ENCODE measurements at regions not wholly inside any gene's neighbourhood (a gene's known extent, or its start where the extent isn't known, plus 50 kb on each side); places are given as distances from the start of the nearest gene placed in this dataset.

DNA sequence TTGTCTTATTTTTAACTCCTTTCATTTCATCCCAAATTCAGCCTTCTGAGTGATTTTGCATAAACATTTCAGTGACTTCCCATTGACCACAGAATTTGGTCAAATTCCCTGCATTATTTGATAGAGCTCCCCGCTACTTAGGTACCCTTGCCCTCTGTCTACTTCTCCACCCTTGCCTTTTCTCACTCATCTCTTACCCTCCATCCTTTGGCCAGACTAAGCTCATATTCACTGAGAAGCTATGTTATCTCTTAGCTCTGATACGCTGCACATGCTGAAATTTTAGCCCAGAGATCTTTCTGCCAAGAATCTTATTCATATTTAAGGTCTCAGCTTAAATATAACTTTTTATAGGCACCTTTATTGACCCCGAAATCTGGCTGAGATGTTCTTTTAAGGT lies 1031.9 kb downstream of the ADGRL3 start:
- H3K27ac ChIP-seq (ENCODE audit: low read depth, low read length) = no peak overlapping the region
- H3K18ac ChIP-seq (ENCODE audit: low read length) = no peak overlapping the region
- no peaks in the 10 kb centered on the region for H3K27me3 ChIP-seq (ENCODE audit: insufficient read depth, low read length)
- H2AK5ac ChIP-seq (ENCODE audit: low read length) = no peak overlapping the region
- H4K12ac ChIP-seq (ENCODE audit: low read depth, low read length) = no peak overlapping the region
- no peak overlapping the region for H3K4me2 ChIP-seq (ENCODE audit: low read length)
- no peak overlapping the region for H2AFZ ChIP-seq (ENCODE audit: insufficient read depth, low read length, poor library complexity)
- H4K91ac ChIP-seq (ENCODE audit: low read depth, low read length) = no peak overlapping the region
- no peak overlapping the region for H3K4ac ChIP-seq (ENCODE audit: low read depth, low read length)
- no peaks in the 10 kb centered on the region for H3K79me1 ChIP-seq (ENCODE audit: low read length)
- H4K8ac ChIP-seq (ENCODE audit: low read depth, low read length) = no peak overlapping the region
- no peaks in the 10 kb centered on the region for H3K79me2 ChIP-seq (ENCODE audit: control insufficient read depth, insufficient read depth, low read length, poor library complexity)
- no peak overlapping the region for H3K4me3 ChIP-seq (ENCODE audit: low read depth, low read length)
- no peak overlapping the region for H3K23ac ChIP-seq (ENCODE audit: low read length)
- DNase-seq = no peak
- H3K14ac ChIP-seq (ENCODE audit: low read length) = no peak overlapping the region
- no peak overlapping the region for H2BK5ac ChIP-seq (ENCODE audit: low read depth, low read length, poor library complexity)
- H2BK12ac ChIP-seq (ENCODE audit: low read length) = no peak overlapping the region
- no peak overlapping the region for H2BK120ac ChIP-seq (ENCODE audit: insufficient read depth, low read length, poor library complexity)
- H3K4me1 ChIP-seq (ENCODE audit: control insufficient read depth in 1 of 2, insufficient read depth in 2 of 2, low read length in 2 of 2) = no peaks in the 10 kb centered on the region
- no CpG with 5 or more reads among the region's 3 CpGs for WGBS (ENCODE audit: extremely low coverage, insufficient coverage, insufficient read length)
- no peak overlapping the region for H3K9ac ChIP-seq (ENCODE audit: low read length)
- no peaks in the 10 kb centered on the region for H3K36me3 ChIP-seq (ENCODE audit: control insufficient read depth in 1 of 2, insufficient read depth in 2 of 2, low read length in 2 of 2)
- H3K9me3 ChIP-seq (ENCODE audit: insufficient read depth, low read depth, low read length) = no peaks in the 10 kb centered on the region

DNA sequence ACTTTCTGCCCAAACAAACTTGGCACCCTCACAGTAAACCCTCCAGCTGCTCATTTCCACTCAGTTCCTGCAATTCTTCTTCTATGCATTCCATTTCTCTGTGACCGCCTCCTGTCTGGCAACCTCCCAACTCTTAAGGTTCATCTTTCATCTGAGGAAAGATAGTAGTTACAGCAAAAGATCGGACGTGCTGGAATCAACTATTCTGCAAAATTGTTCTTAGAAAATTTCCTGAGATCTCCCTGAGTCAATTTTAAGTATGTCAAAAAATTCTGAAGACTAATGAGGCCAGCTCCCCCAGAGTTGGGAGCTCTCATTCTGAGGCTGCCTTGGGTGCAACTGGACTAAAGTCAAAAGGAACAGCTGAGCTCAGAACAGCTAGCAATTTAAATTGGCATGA lies 1026.0 kb downstream of the ADGRL3 start:
- no peak overlapping the region for H3K27ac ChIP-seq (ENCODE audit: low read depth, low read length)
- no CpG with 5 or more reads among the region's 3 CpGs for WGBS (ENCODE audit: extremely low coverage, insufficient coverage, insufficient read length)
- no peaks in the 10 kb centered on the region for H3K36me3 ChIP-seq (ENCODE audit: control insufficient read depth in 1 of 2, insufficient read depth in 2 of 2, low read length in 2 of 2)
- no peak overlapping the region for H3K23ac ChIP-seq (ENCODE audit: low read length)
- H2BK120ac ChIP-seq (ENCODE audit: insufficient read depth, low read length, poor library complexity) = no peak overlapping the region
- H3K18ac ChIP-seq (ENCODE audit: low read length) = no peak overlapping the region
- H3K79me1 ChIP-seq (ENCODE audit: low read length) = no peaks in the 10 kb centered on the region
- H3K4ac ChIP-seq (ENCODE audit: low read depth, low read length) = no peak overlapping the region
- H3K79me2 ChIP-seq (ENCODE audit: control insufficient read depth, insufficient read depth, low read length, poor library complexity) = no peaks in the 10 kb centered on the region
- no peak overlapping the region for H2AFZ ChIP-seq (ENCODE audit: insufficient read depth, low read length, poor library complexity)
- no peak overlapping the region for H2BK5ac ChIP-seq (ENCODE audit: low read depth, low read length, poor library complexity)
- no peak overlapping the region for H3K14ac ChIP-seq (ENCODE audit: low read length)
- H3K4me3 ChIP-seq (ENCODE audit: low read depth, low read length) = no peak overlapping the region
- no peak overlapping the region for H4K91ac ChIP-seq (ENCODE audit: low read depth, low read length)
- no peak overlapping the region for H4K12ac ChIP-seq (ENCODE audit: low read depth, low read length)
- H2BK12ac ChIP-seq (ENCODE audit: low read length) = no peak overlapping the region
- no peak for DNase-seq
- no peak overlapping the region for H3K9ac ChIP-seq (ENCODE audit: low read length)
- no peak overlapping the region for H4K8ac ChIP-seq (ENCODE audit: low read depth, low read length)
- H3K27me3 ChIP-seq (ENCODE audit: insufficient read depth, low read length) = no peaks in the 10 kb centered on the region
- no peak overlapping the region for H3K4me2 ChIP-seq (ENCODE audit: low read length)
- no peaks in the 10 kb centered on the region for H3K4me1 ChIP-seq (ENCODE audit: control insufficient read depth in 1 of 2, insufficient read depth in 2 of 2, low read length in 2 of 2)
- H2AK5ac ChIP-seq (ENCODE audit: low read length) = no peak overlapping the region
- no peaks in the 10 kb centered on the region for H3K9me3 ChIP-seq (ENCODE audit: insufficient read depth, low read depth, low read length)

DNA sequence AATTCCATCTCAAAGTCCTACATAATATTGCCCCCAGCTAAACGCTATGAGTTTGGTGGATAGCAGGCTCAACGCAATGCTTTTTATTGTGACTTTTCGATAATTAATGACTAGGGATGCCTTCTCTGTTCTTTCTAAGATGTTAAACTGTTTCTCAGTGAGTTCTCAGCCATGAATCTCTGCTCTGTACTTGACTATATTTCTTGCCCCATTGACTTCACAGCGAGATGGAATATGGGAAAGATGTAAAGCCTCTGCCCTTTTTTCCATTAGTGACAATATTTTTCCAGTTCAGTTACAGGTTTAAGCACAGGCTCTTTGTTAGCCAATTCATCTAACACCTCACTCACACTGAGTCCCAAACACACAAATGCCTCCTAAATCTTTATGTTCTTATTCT lies 1022.0 kb downstream of the ADGRL3 start:
- WGBS (ENCODE audit: extremely low coverage, insufficient coverage, insufficient read length) = no CpG with 5 or more reads among the region's 4 CpGs
- no peaks in the 10 kb centered on the region for H3K79me2 ChIP-seq (ENCODE audit: control insufficient read depth, insufficient read depth, low read length, poor library complexity)
- H2AFZ ChIP-seq (ENCODE audit: insufficient read depth, low read length, poor library complexity) = no peak overlapping the region
- H3K14ac ChIP-seq (ENCODE audit: low read length) = no peak overlapping the region
- H3K9me3 ChIP-seq (ENCODE audit: insufficient read depth, low read depth, low read length) = no peaks in the 10 kb centered on the region
- H3K36me3 ChIP-seq (ENCODE audit: control insufficient read depth in 1 of 2, insufficient read depth in 2 of 2, low read length in 2 of 2) = no peaks in the 10 kb centered on the region
- no peak overlapping the region for H2BK120ac ChIP-seq (ENCODE audit: insufficient read depth, low read length, poor library complexity)
- no peak overlapping the region for H3K27ac ChIP-seq (ENCODE audit: low read depth, low read length)
- no peak overlapping the region for H3K9ac ChIP-seq (ENCODE audit: low read length)
- H3K18ac ChIP-seq (ENCODE audit: low read length) = no peak overlapping the region
- H3K79me1 ChIP-seq (ENCODE audit: low read length) = no peaks in the 10 kb centered on the region
- H3K4me3 ChIP-seq (ENCODE audit: low read depth, low read length) = no peak overlapping the region
- no peak overlapping the region for H4K12ac ChIP-seq (ENCODE audit: low read depth, low read length)
- H3K4me1 ChIP-seq (ENCODE audit: control insufficient read depth in 1 of 2, insufficient read depth in 2 of 2, low read length in 2 of 2) = no peaks in the 10 kb centered on the region
- no peak for DNase-seq
- H3K27me3 ChIP-seq (ENCODE audit: insufficient read depth, low read length) = no peaks in the 10 kb centered on the region
- H2AK5ac ChIP-seq (ENCODE audit: low read length) = no peak overlapping the region
- H3K4ac ChIP-seq (ENCODE audit: low read depth, low read length) = no peak overlapping the region
- H4K8ac ChIP-seq (ENCODE audit: low read depth, low read length) = no peak overlapping the region
- no peak overlapping the region for H3K23ac ChIP-seq (ENCODE audit: low read length)
- H2BK5ac ChIP-seq (ENCODE audit: low read depth, low read length, poor library complexity) = no peak overlapping the region
- no peak overlapping the region for H4K91ac ChIP-seq (ENCODE audit: low read depth, low read length)
- H2BK12ac ChIP-seq (ENCODE audit: low read length) = no peak overlapping the region
- no peak overlapping the region for H3K4me2 ChIP-seq (ENCODE audit: low read length)

DNA sequence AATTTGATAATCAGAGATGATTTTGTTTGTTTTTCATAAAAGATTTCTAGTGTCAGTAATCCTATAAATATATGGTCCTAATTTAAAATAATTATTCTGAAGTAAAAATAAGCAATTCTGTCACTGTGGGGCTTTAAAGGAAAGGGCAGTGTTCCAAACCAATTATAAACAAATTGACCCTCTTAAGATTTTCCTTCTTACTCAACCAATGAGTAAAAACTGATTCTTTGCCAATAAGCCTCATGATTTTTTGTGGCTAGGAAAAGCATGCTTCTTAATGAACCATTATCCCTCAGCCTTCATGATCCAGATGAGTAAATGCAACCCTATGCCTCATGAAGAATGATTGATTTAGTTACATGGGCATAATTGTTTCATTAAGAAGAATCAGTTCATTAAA lies 1010.4 kb downstream of the ADGRL3 start:
- H3K27ac ChIP-seq (ENCODE audit: low read depth, low read length) = no peak overlapping the region
- no peak overlapping the region for H3K4me3 ChIP-seq (ENCODE audit: low read depth, low read length)
- no peak overlapping the region for H2BK12ac ChIP-seq (ENCODE audit: low read length)
- no peak overlapping the region for H3K9ac ChIP-seq (ENCODE audit: low read length)
- H3K23ac ChIP-seq (ENCODE audit: low read length) = no peak overlapping the region
- no peak overlapping the region for H4K8ac ChIP-seq (ENCODE audit: low read depth, low read length)
- H3K36me3 ChIP-seq (ENCODE audit: control insufficient read depth in 1 of 2, insufficient read depth in 2 of 2, low read length in 2 of 2) = no peaks in the 10 kb centered on the region
- no peak overlapping the region for H2AFZ ChIP-seq (ENCODE audit: insufficient read depth, low read length, poor library complexity)
- no peak for DNase-seq
- H3K4ac ChIP-seq (ENCODE audit: low read depth, low read length) = no peak overlapping the region
- no peak overlapping the region for H2AK5ac ChIP-seq (ENCODE audit: low read length)
- H3K79me1 ChIP-seq (ENCODE audit: low read length) = no peaks in the 10 kb centered on the region
- H2BK120ac ChIP-seq (ENCODE audit: insufficient read depth, low read length, poor library complexity) = no peak overlapping the region
- H3K4me1 ChIP-seq (ENCODE audit: control insufficient read depth in 1 of 2, insufficient read depth in 2 of 2, low read length in 2 of 2) = no peaks in the 10 kb centered on the region
- H3K14ac ChIP-seq (ENCODE audit: low read length) = no peak overlapping the region
- no peak overlapping the region for H4K12ac ChIP-seq (ENCODE audit: low read depth, low read length)
- H3K4me2 ChIP-seq (ENCODE audit: low read length) = no peak overlapping the region
- no peak overlapping the region for H4K91ac ChIP-seq (ENCODE audit: low read depth, low read length)
- H2BK5ac ChIP-seq (ENCODE audit: low read depth, low read length, poor library complexity) = no peak overlapping the region
- H3K27me3 ChIP-seq (ENCODE audit: insufficient read depth, low read length) = no peaks in the 10 kb centered on the region
- H3K79me2 ChIP-seq (ENCODE audit: control insufficient read depth, insufficient read depth, low read length, poor library complexity) = no peaks in the 10 kb centered on the region
- no peak overlapping the region for H3K18ac ChIP-seq (ENCODE audit: low read length)
- H3K9me3 ChIP-seq (ENCODE audit: insufficient read depth, low read depth, low read length) = no peaks in the 10 kb centered on the region

Data from trophoblast cell (in vitro differentiated cells and primary cell).